Endodermal cell (in vitro differentiated cells): ENCODE measurements at regions not wholly inside any gene's neighbourhood (a gene's known extent, or its start where the extent isn't known, plus 50 kb on each side); places are given as distances from the start of the nearest gene placed in this dataset.

Source experiments
- DNase-seq: peaks from one replicate; pipeline ENCODE4 v3.0.0-alpha.2; 2017
- H3K27ac ChIP-seq: 2 replicates; pipeline ENCODE4 v1.5.1; 2013; ENCODE audit warnings: mild to moderate bottlenecking, low read depth, low read length, moderate library complexity
- H3K27me3 ChIP-seq: 2 replicates; pipeline ENCODE4 v1.6.1; 2013; ENCODE audit warnings: mild to moderate bottlenecking, low read length, moderate library complexity; ENCODE audit not compliant: insufficient read depth, control insufficient read depth, poor library complexity, severe bottlenecking
- H3K36me3 ChIP-seq: 2 replicates; pipeline ENCODE4 v1.7.0; 2013; ENCODE audit warnings: mild to moderate bottlenecking, low read length, moderate library complexity; ENCODE audit not compliant: control insufficient read depth, insufficient read depth
- H3K4me1 ChIP-seq: one replicate; pipeline ENCODE4 v1.7.0; 2013; ENCODE audit warnings: low read length; ENCODE audit not compliant: control insufficient read depth, insufficient read depth
- H3K4me3 ChIP-seq: 2 replicates; pipeline ENCODE4 v1.5.1; 2013; ENCODE audit warnings: mild to moderate bottlenecking, low read length, moderate library complexity
- H3K9ac ChIP-seq: 2 replicates; pipeline ENCODE4 v1.6.1; 2013; ENCODE audit warnings: mild to moderate bottlenecking, low read length, moderate library complexity; ENCODE audit not compliant: poor library complexity, severe bottlenecking; ENCODE audit errors: extremely low read depth
- H3K9me3 ChIP-seq: 2 replicates; pipeline ENCODE4 v1.6.1; 2013; ENCODE audit warnings: mild to moderate bottlenecking, low read length, moderate library complexity; ENCODE audit not compliant: control insufficient read depth
- H3K27ac Mint-ChIP-seq: 2 replicates; pipeline ENCODE4 v1.8.0; 2020; ENCODE audit warnings: mixed read lengths
- H3K27me3 Mint-ChIP-seq: 2 replicates; pipeline ENCODE4 v1.8.0; 2021; ENCODE audit warnings: mild to moderate bottlenecking, mixed read lengths; ENCODE audit not compliant: insufficient read depth
- H3K36me3 Mint-ChIP-seq: 2 replicates; pipeline ENCODE4 v1.8.0; 2020; ENCODE audit warnings: low read depth, mixed read lengths
- H3K4me1 Mint-ChIP-seq: 2 replicates; pipeline ENCODE4 v1.8.0; 2020; ENCODE audit warnings: mixed read lengths
- H3K4me3 Mint-ChIP-seq: 2 replicates; pipeline ENCODE4 v1.8.0; 2020; ENCODE audit warnings: mild to moderate bottlenecking, moderate library complexity, mixed read lengths
- H3K9me3 Mint-ChIP-seq: 2 replicates; pipeline ENCODE4 v1.8.0; 2020; ENCODE audit warnings: mild to moderate bottlenecking, mixed read lengths
- WGBS, 2 experiments: methylation state at CpG; one replicate each; pipeline versions ENCODE4 v1.1.5 to v1.1.7; 2013; ENCODE audit warnings: missing lambda C conversion rate in 2 of 2, mixed read lengths in 1 of 2; ENCODE audit not compliant: insufficient coverage in 1 of 2, insufficient read length in 1 of 2; 5-methylcytosine and 5-hydroxymethylcytosine counted together
- TF ChIP-seq, protein P1 (sequence below): fragments of 200-600 bp; sonication (generic); conservative IDR thresholded peaks from 2 replicates; pipeline ENCODE4 v1.5.0; 2021; ENCODE audit warnings: antibody characterized with exemption, mild to moderate bottlenecking

DNA sequence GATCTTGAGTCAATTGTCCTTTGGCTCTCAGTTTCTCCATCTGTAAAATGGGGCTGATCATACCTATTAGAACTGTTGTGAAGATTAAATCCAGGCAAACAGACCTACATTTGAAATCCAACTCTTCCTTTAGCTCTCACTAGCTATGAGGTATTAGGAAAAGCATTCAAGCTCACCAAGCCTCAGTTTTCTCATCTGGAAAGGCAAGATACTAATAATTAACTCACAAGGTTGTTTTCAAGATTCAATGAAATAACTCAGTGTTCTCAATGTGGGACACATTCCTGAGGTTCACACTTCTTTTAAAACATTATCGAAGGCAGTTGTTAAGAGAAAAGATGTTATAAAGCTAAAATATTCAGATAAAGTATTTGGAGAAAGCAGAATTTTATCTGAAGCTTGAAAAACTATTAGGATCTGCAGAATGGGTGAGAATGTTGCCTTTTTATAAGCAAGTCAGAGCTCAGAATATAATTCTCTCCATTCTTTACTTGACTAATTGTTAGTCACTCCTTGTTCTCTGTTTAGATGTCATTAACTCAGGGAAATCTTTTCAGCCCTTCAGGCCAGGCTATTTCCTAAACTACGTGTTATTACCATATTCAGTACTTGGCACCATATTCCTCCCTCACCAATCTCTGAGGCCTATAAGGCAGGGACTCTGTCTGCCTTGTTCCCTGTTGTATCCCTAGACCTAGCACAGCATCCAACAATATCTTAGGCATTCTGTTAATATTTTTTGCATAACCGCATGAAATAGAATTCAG lies 72.0 kb upstream of the VAV3 start:
- TF ChIP-seq, protein P1, sequence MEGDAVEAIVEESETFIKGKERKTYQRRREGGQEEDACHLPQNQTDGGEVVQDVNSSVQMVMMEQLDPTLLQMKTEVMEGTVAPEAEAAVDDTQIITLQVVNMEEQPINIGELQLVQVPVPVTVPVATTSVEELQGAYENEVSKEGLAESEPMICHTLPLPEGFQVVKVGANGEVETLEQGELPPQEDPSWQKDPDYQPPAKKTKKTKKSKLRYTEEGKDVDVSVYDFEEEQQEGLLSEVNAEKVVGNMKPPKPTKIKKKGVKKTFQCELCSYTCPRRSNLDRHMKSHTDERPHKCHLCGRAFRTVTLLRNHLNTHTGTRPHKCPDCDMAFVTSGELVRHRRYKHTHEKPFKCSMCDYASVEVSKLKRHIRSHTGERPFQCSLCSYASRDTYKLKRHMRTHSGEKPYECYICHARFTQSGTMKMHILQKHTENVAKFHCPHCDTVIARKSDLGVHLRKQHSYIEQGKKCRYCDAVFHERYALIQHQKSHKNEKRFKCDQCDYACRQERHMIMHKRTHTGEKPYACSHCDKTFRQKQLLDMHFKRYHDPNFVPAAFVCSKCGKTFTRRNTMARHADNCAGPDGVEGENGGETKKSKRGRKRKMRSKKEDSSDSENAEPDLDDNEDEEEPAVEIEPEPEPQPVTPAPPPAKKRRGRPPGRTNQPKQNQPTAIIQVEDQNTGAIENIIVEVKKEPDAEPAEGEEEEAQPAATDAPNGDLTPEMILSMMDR = no peak
- no peaks in the 10 kb centered on the region for H3K27me3 ChIP-seq

DNA sequence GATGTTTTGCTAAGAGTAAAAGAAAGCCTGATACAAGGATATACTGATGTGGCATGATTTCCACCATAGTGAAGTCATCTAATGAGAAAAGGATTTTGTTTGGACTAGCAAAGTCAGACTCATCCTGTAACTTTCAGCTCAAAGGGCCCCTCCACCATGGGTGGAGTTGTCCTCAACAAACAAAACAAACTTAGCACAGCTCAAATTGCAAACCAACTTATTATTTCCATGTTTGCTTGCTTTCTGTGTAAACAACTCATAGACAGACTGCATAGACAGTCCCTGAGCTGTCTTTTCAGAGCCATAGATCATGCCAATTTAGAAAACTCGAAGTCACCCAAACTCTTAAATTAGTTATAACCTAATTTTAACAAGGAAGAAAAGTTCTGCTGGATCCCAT lies 69.4 kb upstream of the VAV3 start:
- H3K4me3 Mint-ChIP-seq = no peak overlapping the region
- no peaks in the 10 kb centered on the region for H3K27me3 ChIP-seq
- WGBS, 2 experiments = 60% methylated on average over 1 of the region's 1 CpG; no CpG with 5 or more reads in 1 of the 2 experiments
- DNase-seq = no peak
- no peak overlapping the region for H3K27ac ChIP-seq
- no peak overlapping the region for H3K27ac Mint-ChIP-seq
- no peaks in the 10 kb centered on the region for H3K27me3 Mint-ChIP-seq
- H3K4me1 ChIP-seq = peaks cover 5% of the 10 kb centered on the region
- H3K9ac ChIP-seq = no peak overlapping the region
- H3K36me3 Mint-ChIP-seq = no peaks in the 10 kb centered on the region
- no peaks in the 10 kb centered on the region for H3K36me3 ChIP-seq
- H3K9me3 ChIP-seq = no peaks in the 10 kb centered on the region
- TF ChIP-seq, protein P1 = no peak
- H3K4me3 ChIP-seq = no peak overlapping the region
- no peaks in the 10 kb centered on the region for H3K9me3 Mint-ChIP-seq
- peaks cover 20% of the 10 kb centered on the region for H3K4me1 Mint-ChIP-seq

More for the DNA sequence above, 72.0 kb upstream of the VAV3 start:
- Histone ChIP-seq H3K4me1 (peaks cover 5% of the 10 kb centered on the region), H3K9me3 (no peaks in the 10 kb centered on the region), H3K4me3 (no peak overlapping the region), H3K36me3 (no peaks in the 10 kb centered on the region), H3K27ac (no peak overlapping the region), H3K9ac (no peak overlapping the region)
- no peak for DNase-seq
- 96 to 100% methylated on average over 1 to 3 of the region's 3 CpGs for WGBS, 2 experiments
- Mint-ChIP-seq H3K4me1 (peaks cover 27% of the 10 kb centered on the region), H3K9me3 (no peaks in the 10 kb centered on the region), H3K27me3 (no peaks in the 10 kb centered on the region), H3K27ac (no peak overlapping the region), H3K36me3 (no peaks in the 10 kb centered on the region), H3K4me3 (no peak overlapping the region)

DNA sequence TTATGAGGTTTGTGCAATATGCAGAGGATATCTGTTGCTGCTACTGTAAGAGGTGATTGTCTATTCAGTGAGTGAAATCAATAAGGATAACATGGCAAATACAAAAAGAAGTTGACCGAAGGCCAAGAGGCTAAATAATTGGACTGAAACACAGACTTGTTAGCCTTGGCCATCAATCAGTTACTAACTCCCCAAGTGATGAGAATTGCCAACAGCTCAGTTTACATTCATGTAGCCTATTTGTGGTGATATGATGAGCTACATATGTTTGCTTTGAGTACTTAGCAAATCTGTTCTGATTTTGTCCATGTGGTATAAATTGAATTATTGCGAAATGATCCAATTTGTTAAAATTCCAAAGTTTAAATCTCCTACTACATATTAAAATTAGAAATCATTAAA lies 68.6 kb upstream of the VAV3 start:
- Histone ChIP-seq H3K9ac (no peak overlapping the region), H3K4me1 (peaks cover 5% of the 10 kb centered on the region), H3K9me3 (no peaks in the 10 kb centered on the region), H3K4me3 (no peak overlapping the region), H3K27ac (no peak overlapping the region), H3K36me3 (no peaks in the 10 kb centered on the region), H3K27me3 (no peaks in the 10 kb centered on the region)
- Mint-ChIP-seq H3K9me3 (no peaks in the 10 kb centered on the region), H3K27ac (no peak overlapping the region), H3K27me3 (no peaks in the 10 kb centered on the region), H3K36me3 (no peaks in the 10 kb centered on the region), H3K4me1 (peaks cover 18% of the 10 kb centered on the region), H3K4me3 (no peak overlapping the region)
- DNase-seq = no peak
- 98% methylated on average over 2 of the region's 2 CpGs; no CpG with 5 or more reads in 1 of the 2 experiments for WGBS, 2 experiments
- TF ChIP-seq, protein P1 = no peak
